SK-N-SH treated with all-trans-retinoic acid at 6 μM for 48 hours (cell line): ENCODE measurements at regions not wholly inside any gene's neighbourhood (a gene's known extent, or its start where the extent isn't known, plus 50 kb on each side); places are given as distances from the start of the nearest gene placed in this dataset.

Experiments used
- TOX ChIP-seq: fragments of 250-450 bp; sonication (Bioruptor Pico); IDR thresholded peaks from 2 replicates; pipeline ENCODE4 v1.8.0; 2021; ENCODE audit warnings: mild to moderate bottlenecking, moderate library complexity, borderline replicate concordance
- ZC3H10 ChIP-seq: fragments of 250-450 bp; sonication (Bioruptor Pico); IDR thresholded peaks from 2 replicates; pipeline ENCODE4 v1.5.1; 2021; ENCODE audit warnings: mild to moderate bottlenecking, moderate library complexity

DNA sequence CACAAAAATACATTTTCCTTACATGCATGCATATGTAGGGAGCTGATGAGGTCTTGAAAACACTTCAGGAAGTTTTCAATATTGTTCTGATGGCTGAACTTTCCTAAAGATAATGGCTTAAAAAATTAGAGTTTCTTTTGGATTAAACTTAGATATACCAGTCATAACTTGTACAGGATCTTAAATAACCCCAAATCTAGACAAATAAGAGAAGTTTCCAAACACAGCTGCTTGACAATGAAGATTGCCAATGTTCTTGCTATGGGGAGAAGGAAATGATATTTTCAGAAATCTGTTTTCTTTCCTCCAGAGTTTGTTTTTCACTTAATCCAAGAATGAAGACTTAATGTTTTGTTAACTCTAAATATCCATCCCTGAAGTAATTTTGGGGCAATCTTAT, 54.6 kb upstream of the SPTBN1 start:
- no peak for TF ChIP-seq TOX
- no peak for TF ChIP-seq ZC3H10
